ENCODE measurements at regions not wholly inside any gene's neighbourhood (a gene's known extent, or its start where the extent isn't known, plus 50 kb on each side); places are given as distances from the start of the nearest gene placed in this dataset.

GRCh38 chr9:28163619-28164018 is 590.3 kb upstream of the C9orf72 start:
- Mint-ChIP-seq H3K27me3 (no peaks in the 10 kb centered on the region), H3K9me3 (peaks cover 0 to 10% (median 1%) of the 10 kb centered on the region in 11 donors)
- CTCF ChIA-PET: no interaction called here

GRCh38 chr9:28166179-28166578 is 592.9 kb upstream of the C9orf72 start:
- H3K36me3 ChIP-seq (ENCODE audit: control insufficient read depth in 2 of 3, insufficient read depth in 3 of 3, low read length in 3 of 3): no peaks in the 10 kb centered on the region
- H3K4me1 Mint-ChIP-seq: no peaks in the 10 kb centered on the region
- no peak overlapping the region for H3K27ac Mint-ChIP-seq
- no peak overlapping the region for H3K27ac ChIP-seq (ENCODE audit: low read depth, low read length)
- no peaks in the 10 kb centered on the region for H3K4me1 ChIP-seq (ENCODE audit: control insufficient read depth in 2 of 2, insufficient read depth in 2 of 2, low read length in 2 of 2)
- peaks cover 0 to 10% (median 1%) of the 10 kb centered on the region in 11 donors for H3K9me3 Mint-ChIP-seq
- no peaks in the 10 kb centered on the region for H3K27me3 Mint-ChIP-seq
- H3K27me3 ChIP-seq (ENCODE audit: control insufficient read depth in 2 of 2, insufficient read depth in 2 of 2, low read length in 2 of 2): no peaks in the 10 kb centered on the region
- ChIA-PET CTCF (no interaction called here), POLR2A (no interaction called here)
- no peaks in the 10 kb centered on the region for H3K36me3 Mint-ChIP-seq
- H3K9me3 ChIP-seq (ENCODE audit: control insufficient read depth in 2 of 3, low read length in 3 of 3): no peaks in the 10 kb centered on the region
- DNase-seq (no peak), ATAC-seq (no peak)
- H3K4me3 Mint-ChIP-seq: no peak overlapping the region
- intact Hi-C loops (cut with micrococcal nuclease): no loop called here
- no peak overlapping the region for H3K4me3 ChIP-seq (ENCODE audit: low read length)

More at GRCh38 chr9:28163619-28164018, 590.3 kb upstream of the C9orf72 start:
- no peak overlapping the region for H3K27ac Mint-ChIP-seq
- H3K36me3 Mint-ChIP-seq: no peaks in the 10 kb centered on the region
- H3K27me3 ChIP-seq (ENCODE audit: control insufficient read depth in 2 of 2, insufficient read depth in 2 of 2, low read length in 2 of 2): no peaks in the 10 kb centered on the region
- H3K4me1 Mint-ChIP-seq: no peaks in the 10 kb centered on the region
- no peaks in the 10 kb centered on the region for H3K9me3 ChIP-seq (ENCODE audit: control insufficient read depth in 2 of 3, low read length in 3 of 3)
- no peaks in the 10 kb centered on the region for H3K36me3 ChIP-seq (ENCODE audit: control insufficient read depth in 2 of 3, insufficient read depth in 3 of 3, low read length in 3 of 3)
- POLR2A ChIA-PET: no interaction called here
- DNase-seq: no peak
- intact Hi-C loops (cut with micrococcal nuclease): no loop called here
- no peak for ATAC-seq
- no peak overlapping the region for H3K4me3 ChIP-seq (ENCODE audit: low read length)
- no peak overlapping the region for H3K27ac ChIP-seq (ENCODE audit: low read depth, low read length)
- H3K4me1 ChIP-seq (ENCODE audit: control insufficient read depth in 2 of 2, insufficient read depth in 2 of 2, low read length in 2 of 2): no peaks in the 10 kb centered on the region
- H3K4me3 Mint-ChIP-seq: no peak overlapping the region

- Mint-ChIP-seq H3K36me3 (no peaks in the 10 kb centered on the region), H3K27ac (no peak overlapping the region), H3K4me3 (no peak overlapping the region), H3K9me3 (peaks cover 0 to 14% (median 4%) of the 10 kb centered on the region in 11 donors), H3K4me1 (no peaks in the 10 kb centered on the region), H3K27me3 (no peaks in the 10 kb centered on the region)
- ATAC-seq: no peak
- H3K36me3 ChIP-seq (ENCODE audit: control insufficient read depth in 2 of 3, insufficient read depth in 3 of 3, low read length in 3 of 3): no peaks in the 10 kb centered on the region
- DNase-seq: no peak
- POLR2A ChIA-PET: no interaction called here
- CTCF ChIA-PET: no interaction called here
- H3K4me3 ChIP-seq (ENCODE audit: low read length): no peak overlapping the region
- H3K27ac ChIP-seq (ENCODE audit: low read depth, low read length): no peak overlapping the region
- H3K9me3 ChIP-seq (ENCODE audit: control insufficient read depth in 2 of 3, low read length in 3 of 3): no peaks in the 10 kb centered on the region
- no peaks in the 10 kb centered on the region for H3K27me3 ChIP-seq (ENCODE audit: control insufficient read depth in 2 of 2, insufficient read depth in 2 of 2, low read length in 2 of 2)
- intact Hi-C loops (cut with micrococcal nuclease): no loop called here
- no peaks in the 10 kb centered on the region for H3K4me1 ChIP-seq (ENCODE audit: control insufficient read depth in 2 of 2, insufficient read depth in 2 of 2, low read length in 2 of 2)
Observed at GRCh38 chr9:28177142-28177541, 603.9 kb upstream of the C9orf72 start.

- Mint-ChIP-seq H3K27me3 (no peaks in the 10 kb centered on the region), H3K27ac (no peak overlapping the region), H3K4me3 (no peak overlapping the region), H3K9me3 (peaks cover 0 to 14% (median 2%) of the 10 kb centered on the region in 11 donors), H3K4me1 (no peaks in the 10 kb centered on the region), H3K36me3 (no peaks in the 10 kb centered on the region)
- CTCF ChIA-PET: no interaction called here
- intact Hi-C loops (cut with micrococcal nuclease): no loop called here
- ATAC-seq (no peak), DNase-seq (no peak)
- no peaks in the 10 kb centered on the region for H3K36me3 ChIP-seq (ENCODE audit: control insufficient read depth in 2 of 3, insufficient read depth in 3 of 3, low read length in 3 of 3)
- no peaks in the 10 kb centered on the region for H3K27me3 ChIP-seq (ENCODE audit: control insufficient read depth in 2 of 2, insufficient read depth in 2 of 2, low read length in 2 of 2)
- H3K27ac ChIP-seq (ENCODE audit: low read depth, low read length): no peak overlapping the region
- H3K9me3 ChIP-seq (ENCODE audit: control insufficient read depth in 2 of 3, low read length in 3 of 3): no peaks in the 10 kb centered on the region
- no peak overlapping the region for H3K4me3 ChIP-seq (ENCODE audit: low read length)
- POLR2A ChIA-PET: no interaction called here
- H3K4me1 ChIP-seq (ENCODE audit: control insufficient read depth in 2 of 2, insufficient read depth in 2 of 2, low read length in 2 of 2): no peaks in the 10 kb centered on the region
Observed at GRCh38 chr9:28177925-28178324, 604.6 kb upstream of the C9orf72 start.

- Mint-ChIP-seq H3K27me3 (no peaks in the 10 kb centered on the region), H3K9me3 (peaks cover 0 to 14% (median 0%) of the 10 kb centered on the region in 11 donors), H3K4me1 (no peaks in the 10 kb centered on the region), H3K27ac (no peak overlapping the region), H3K36me3 (no peaks in the 10 kb centered on the region), H3K4me3 (no peak overlapping the region)
- no peak for ATAC-seq
- ChIA-PET CTCF (no interaction called here), POLR2A (no interaction called here)
- no peaks in the 10 kb centered on the region for H3K27me3 ChIP-seq (ENCODE audit: control insufficient read depth in 2 of 2, insufficient read depth in 2 of 2, low read length in 2 of 2)
- no peaks in the 10 kb centered on the region for H3K9me3 ChIP-seq (ENCODE audit: control insufficient read depth in 2 of 3, low read length in 3 of 3)
- DNase-seq: no peak
- H3K27ac ChIP-seq (ENCODE audit: low read depth, low read length): no peak overlapping the region
- H3K36me3 ChIP-seq (ENCODE audit: control insufficient read depth in 2 of 3, insufficient read depth in 3 of 3, low read length in 3 of 3): no peaks in the 10 kb centered on the region
- H3K4me1 ChIP-seq (ENCODE audit: control insufficient read depth in 2 of 2, insufficient read depth in 2 of 2, low read length in 2 of 2): no peaks in the 10 kb centered on the region
- intact Hi-C loops (cut with micrococcal nuclease): no loop called here
- no peak overlapping the region for H3K4me3 ChIP-seq (ENCODE audit: low read length)
Observed at GRCh38 chr9:28179893-28180292, 606.6 kb upstream of the C9orf72 start.

GRCh38 chr9:28190981-28191380 is 617.7 kb upstream of the C9orf72 start:
- DNase-seq: no peak
- no peaks in the 10 kb centered on the region for H3K4me1 Mint-ChIP-seq
- H3K36me3 Mint-ChIP-seq: peaks cover 0 to 3% (median 0%) of the 10 kb centered on the region in 5 donors
- no peak for ATAC-seq
- no peak overlapping the region for H3K4me3 Mint-ChIP-seq
- H3K27ac ChIP-seq (ENCODE audit: low read depth, low read length): no peak overlapping the region
- POLR2A ChIA-PET: no interaction called here
- no peak overlapping the region for H3K27ac Mint-ChIP-seq
- no peaks in the 10 kb centered on the region for H3K27me3 ChIP-seq (ENCODE audit: control insufficient read depth in 2 of 2, insufficient read depth in 2 of 2, low read length in 2 of 2)
- H3K36me3 ChIP-seq (ENCODE audit: control insufficient read depth in 2 of 3, insufficient read depth in 3 of 3, low read length in 3 of 3): no peaks in the 10 kb centered on the region
- H3K4me1 ChIP-seq (ENCODE audit: control insufficient read depth in 2 of 2, insufficient read depth in 2 of 2, low read length in 2 of 2): no peaks in the 10 kb centered on the region
- H3K27me3 Mint-ChIP-seq: no peaks in the 10 kb centered on the region
- intact Hi-C loops (cut with micrococcal nuclease): no loop called here
- no peak overlapping the region for H3K4me3 ChIP-seq (ENCODE audit: low read length)
- CTCF ChIA-PET: no interaction called here
- no peaks in the 10 kb centered on the region for H3K9me3 ChIP-seq (ENCODE audit: control insufficient read depth in 2 of 3, low read length in 3 of 3)
- peaks cover 2 to 34% (median 19%) of the 10 kb centered on the region in 11 donors for H3K9me3 Mint-ChIP-seq

- POLR2A ChIA-PET: no interaction called here
- intact Hi-C loops (cut with micrococcal nuclease): no loop called here
- no peaks in the 10 kb centered on the region for H3K9me3 ChIP-seq (ENCODE audit: control insufficient read depth in 2 of 3, low read length in 3 of 3)
- CTCF ChIA-PET: no interaction called here
- DNase-seq: no peak
- no peak overlapping the region for H3K27ac ChIP-seq (ENCODE audit: low read depth, low read length)
- Mint-ChIP-seq H3K36me3 (no peaks in the 10 kb centered on the region), H3K4me1 (no peaks in the 10 kb centered on the region), H3K27me3 (no peaks in the 10 kb centered on the region), H3K4me3 (no peak overlapping the region), H3K9me3 (peaks cover 0 to 18% (median 2%) of the 10 kb centered on the region in 11 donors), H3K27ac (no peak overlapping the region)
- no peaks in the 10 kb centered on the region for H3K36me3 ChIP-seq (ENCODE audit: control insufficient read depth in 2 of 3, insufficient read depth in 3 of 3, low read length in 3 of 3)
- H3K4me3 ChIP-seq (ENCODE audit: low read length): no peak overlapping the region
- ATAC-seq: no peak
- no peaks in the 10 kb centered on the region for H3K27me3 ChIP-seq (ENCODE audit: control insufficient read depth in 2 of 2, insufficient read depth in 2 of 2, low read length in 2 of 2)
- no peaks in the 10 kb centered on the region for H3K4me1 ChIP-seq (ENCODE audit: control insufficient read depth in 2 of 2, insufficient read depth in 2 of 2, low read length in 2 of 2)
Observed at GRCh38 chr9:28197653-28198052, 624.4 kb upstream of the C9orf72 start.
